ENCODE measurements at regions not wholly inside any gene's neighbourhood (a gene's known extent, or its start where the extent isn't known, plus 50 kb on each side); places are given as distances from the start of the nearest gene placed in this dataset.

- ATAC-seq: no peak
- DNase-seq (ENCODE audit: low spot score): no peak
- intact Hi-C loops (cut with DNase I): no loop called here
These were observed 64.5 kb downstream of the COPS8 start for GRCh38 chr2:237150186-237150585.

DNA sequence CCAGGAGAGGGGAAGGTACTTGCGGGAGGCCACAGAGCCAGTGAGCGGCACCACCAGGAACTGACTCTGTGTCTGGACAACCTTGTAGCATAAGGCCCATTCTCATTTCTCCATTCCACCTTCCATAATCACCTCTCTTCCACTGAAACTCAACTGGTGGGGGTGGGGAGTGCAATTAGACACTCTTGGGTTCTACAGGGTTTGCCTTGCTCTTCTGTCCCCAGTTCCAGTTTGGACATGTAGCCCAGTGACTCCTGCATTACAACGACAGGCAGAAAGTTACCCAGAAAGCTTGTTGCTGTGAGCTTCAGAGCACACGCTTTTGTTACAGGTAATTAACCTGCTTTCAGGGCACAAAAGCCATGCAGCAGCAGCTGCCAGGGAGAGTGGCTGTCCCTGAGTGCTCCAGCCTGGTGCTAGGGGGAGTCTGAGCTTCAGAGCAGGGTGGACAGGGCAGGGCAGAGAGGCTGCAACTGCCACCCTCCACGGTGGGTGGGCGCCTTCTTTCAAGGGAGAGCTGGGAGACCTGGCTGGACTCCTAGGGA is 65.2 kb downstream of the COPS8 start:
- no peak for ATAC-seq
- no peak for DNase-seq (ENCODE audit: low spot score)
- intact Hi-C loops (cut with DNase I): no loop called here

DNA sequence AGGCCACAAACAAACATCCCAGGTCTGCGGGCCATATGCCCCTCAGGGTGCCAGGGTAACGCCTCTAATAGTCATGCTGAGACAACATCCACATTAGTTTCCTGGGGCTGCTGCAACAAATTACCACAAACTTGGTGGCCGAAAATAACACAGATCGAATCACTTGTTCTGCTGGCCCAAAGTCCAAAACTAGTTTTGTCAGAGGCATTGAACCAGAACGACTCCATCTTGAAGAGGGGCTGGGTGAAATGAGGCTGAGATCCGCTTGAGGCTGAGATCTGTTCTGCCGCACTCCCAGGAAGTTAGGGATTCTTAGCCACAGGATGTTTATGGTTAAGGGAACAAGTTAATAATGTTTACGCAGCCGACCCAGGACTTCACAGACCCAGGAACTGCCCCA is 66.7 kb downstream of the COPS8 start:
- intact Hi-C loops (cut with DNase I): no loop called here
- no peak for ATAC-seq
- DNase-seq (ENCODE audit: low spot score): no peak

GRCh38 chr2:237153181-237153580 is 67.5 kb downstream of the COPS8 start:
- intact Hi-C loops (cut with DNase I): no loop called here
- ATAC-seq: no peak

DNA sequence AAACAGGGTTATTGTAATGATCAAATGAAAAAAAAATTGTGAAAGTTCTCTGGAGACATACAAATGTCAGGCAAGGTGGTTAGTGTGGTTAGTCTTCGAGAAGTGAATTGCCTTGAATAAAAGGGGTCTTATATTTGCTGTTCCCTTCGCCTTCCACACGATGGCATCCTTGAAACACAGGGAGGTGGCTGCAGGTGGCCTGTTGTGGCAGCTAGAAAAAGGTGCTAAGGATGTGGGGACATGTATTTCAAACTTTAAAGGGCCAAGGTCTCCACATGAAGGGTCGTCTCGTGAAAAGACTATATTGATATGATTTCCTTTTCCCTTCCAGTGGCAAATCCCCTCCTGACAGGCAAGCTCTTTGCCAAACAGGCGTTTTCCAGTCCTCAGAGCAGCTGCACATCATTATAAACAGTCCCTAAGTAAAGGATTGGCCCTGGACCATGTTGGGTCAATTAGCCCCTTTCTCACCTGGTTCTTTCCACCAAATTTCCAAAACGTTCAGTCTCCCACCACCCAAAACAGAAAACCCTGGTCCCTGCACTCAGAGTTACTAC is 68.5 kb downstream of the COPS8 start:
- no peak for DNase-seq (ENCODE audit: low spot score)
- intact Hi-C loops (cut with DNase I): no loop called here
- peak; percentile 38 for ATAC-seq

More at GRCh38 chr2:237153181-237153580, 67.5 kb downstream of the COPS8 start:
- DNase-seq (ENCODE audit: low spot score): no peak

DNA sequence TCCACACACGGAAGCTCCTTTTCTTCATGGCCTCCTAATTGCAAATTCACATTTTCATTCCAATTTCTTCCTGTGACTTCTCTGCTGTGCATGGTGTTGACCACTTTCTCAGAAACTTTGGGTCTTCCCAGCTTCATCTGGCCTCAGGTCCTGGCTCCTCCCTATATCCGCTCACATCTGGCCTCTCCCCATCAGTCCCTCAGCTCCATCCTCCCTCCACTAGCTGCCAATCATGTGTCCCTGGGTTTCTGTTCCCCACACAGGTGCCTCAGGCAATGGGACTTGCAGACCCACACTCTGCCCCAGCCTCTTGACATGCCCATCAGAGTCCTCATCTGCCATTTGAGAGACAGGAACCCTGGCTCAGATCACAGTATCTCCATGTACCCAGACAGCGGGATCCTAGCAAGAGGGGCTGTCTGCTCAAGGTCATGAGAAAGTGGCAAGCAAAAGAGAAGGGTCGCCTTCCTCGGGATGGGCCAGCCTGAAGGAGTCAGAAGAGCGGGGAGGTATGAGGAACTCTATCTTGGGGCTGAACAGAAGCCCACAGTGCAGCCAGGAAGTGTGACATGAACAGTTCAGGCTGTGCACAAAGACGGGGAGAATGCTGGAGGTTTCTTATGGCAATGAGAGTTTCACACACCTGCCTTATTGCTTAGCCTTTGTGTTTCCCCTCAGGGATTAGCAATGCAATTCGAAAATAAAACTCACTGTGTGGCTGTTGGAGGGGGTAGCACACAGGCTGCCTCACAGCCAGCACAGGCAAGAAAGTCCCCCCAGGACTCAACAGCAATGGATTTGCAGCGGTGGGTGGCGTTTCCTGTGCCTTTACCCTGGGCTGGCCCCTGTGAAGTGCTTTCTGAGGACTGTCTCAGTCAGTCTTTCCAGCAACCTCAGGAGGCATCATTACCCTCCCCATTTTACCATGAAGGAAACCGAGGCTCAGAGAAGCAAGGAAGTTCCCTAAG is 69.5 kb downstream of the COPS8 start:
- no peak for ATAC-seq
- no peak for DNase-seq (ENCODE audit: low spot score)
- intact Hi-C loops (cut with DNase I): no loop called here

DNA sequence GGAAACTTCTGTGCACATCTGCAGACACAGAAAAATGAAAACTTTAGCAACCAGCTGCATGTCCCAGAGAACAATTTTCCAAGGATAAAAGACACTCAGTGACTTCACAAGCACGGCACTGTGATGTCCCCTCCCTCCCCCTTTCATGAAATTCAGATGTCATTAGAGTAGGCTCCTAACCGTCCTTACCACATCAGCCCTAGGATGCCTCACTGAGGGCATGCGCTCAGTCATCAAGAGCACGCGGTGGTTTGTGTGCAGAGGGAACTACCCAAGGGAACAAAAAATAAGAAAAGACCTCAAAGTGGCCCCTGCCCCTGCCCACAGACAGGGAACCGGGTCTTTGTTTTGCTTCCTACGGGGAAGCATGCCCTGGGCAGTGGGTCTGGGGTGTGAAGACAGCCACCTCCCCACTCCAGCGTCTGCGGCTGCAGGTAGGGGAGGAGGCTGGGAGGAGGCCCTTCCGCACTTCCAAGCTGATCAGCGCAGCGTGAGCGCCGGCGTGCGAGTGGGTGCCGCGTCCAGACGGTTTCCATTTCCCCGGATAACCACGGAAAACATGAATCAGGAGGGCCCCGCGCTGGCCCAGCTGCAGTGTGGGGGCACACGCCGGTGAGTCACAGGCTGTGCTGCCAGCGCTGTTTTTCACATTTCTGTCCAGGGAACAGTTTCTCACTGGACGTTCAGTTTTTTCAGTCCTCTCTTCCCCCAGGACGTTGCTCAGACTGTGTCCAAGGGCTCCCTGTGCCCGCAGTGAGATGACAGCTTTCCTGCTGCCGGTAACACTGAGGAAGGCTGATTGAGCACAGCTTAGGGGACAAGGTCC is 70.6 kb downstream of the COPS8 start:
- intact Hi-C loops (cut with DNase I): no loop called here
- DNase-seq (ENCODE audit: low spot score) (peak; percentile 73), ATAC-seq (peak; percentile 74)

DNA sequence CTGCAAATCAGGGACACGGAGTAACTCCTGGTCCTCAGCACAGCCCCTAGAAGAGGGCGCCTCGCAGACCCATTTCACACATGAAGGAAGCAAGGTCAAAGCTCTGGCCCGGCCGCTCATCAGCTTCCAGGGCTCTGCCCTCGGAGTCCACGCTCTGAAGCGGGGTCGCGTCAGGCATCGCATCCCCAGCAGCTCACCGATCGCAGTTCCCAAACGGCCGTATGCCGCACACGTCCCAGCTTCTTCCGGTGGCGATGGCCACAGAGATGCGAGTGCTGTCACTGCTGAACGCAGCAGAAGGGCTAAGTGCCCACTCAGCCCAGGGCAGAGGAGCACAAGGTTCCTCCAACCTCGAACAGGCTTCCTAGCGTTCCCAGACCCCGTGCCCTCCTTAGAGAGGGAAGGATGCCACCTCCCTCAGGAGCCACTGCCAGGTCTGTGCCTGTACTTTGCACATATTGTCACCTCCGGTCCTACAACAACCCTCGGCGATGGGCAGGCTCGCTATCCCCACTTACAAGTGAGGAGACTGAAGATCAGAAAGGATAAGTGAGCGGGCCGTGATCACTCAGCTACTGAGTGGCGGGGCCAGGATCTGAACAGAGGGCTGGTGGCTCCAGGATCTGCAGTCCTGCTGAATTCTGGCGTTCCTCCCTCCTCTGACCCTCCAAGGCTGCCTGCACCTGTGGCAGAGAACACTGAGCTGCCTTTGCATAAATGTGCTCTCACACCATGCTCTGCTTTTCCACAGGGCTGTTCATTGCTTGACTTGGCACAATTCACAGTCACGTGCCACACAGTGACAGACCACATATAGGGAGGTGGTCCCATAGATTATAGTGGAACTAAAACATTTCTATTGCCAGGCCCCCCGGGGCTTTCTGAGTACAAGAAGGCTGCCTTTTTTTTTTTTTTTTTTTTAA is 71.4 kb downstream of the COPS8 start:
- intact Hi-C loops (cut with DNase I): no loop called here
- DNase-seq (ENCODE audit: low spot score) (no peak), ATAC-seq (no peak)

DNA sequence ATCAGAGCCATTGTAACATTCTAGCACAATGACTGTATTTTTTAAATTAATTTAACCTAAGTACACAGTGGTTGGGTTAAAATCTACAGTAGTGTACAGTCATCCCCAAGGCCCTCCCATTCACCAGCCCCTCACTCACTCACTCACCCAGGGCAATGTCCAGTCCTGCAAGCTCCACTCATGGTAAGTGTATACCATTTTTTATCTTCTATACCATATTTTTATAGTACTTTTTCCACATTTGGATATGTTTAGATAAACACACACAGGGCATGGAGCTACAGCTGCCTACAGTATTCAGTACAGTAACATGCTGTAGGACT is 72.1 kb downstream of the COPS8 start:
- no peak for ATAC-seq
- intact Hi-C loops (cut with DNase I): no loop called here
- DNase-seq (ENCODE audit: low spot score): no peak

DNA sequence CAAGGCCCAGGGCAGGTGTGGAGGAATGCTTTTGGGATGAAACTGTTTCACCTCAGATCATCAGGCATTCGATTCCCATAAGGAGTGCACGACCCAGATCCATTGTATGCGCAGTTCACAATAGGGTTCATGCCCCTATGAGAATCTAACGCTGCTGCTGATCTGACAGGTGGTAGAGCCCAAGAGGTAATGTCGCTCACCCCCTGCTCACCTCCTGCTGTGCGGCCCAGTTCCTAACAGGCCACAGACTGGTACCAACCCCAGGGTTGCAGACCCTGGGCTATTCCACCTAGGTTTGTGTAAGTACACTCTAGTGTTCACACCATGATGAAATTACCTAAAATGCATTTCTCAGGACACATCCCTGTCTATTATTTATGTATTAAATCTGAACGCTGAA is 72.5 kb downstream of the COPS8 start:
- intact Hi-C loops (cut with DNase I): no loop called here
- ATAC-seq (no peak), DNase-seq (ENCODE audit: low spot score) (no peak)

- intact Hi-C loops (cut with DNase I): no loop called here
- no peak for ATAC-seq
These were observed 73.6 kb downstream of the COPS8 start for GRCh38 chr2:237159006-237159911.

DNA sequence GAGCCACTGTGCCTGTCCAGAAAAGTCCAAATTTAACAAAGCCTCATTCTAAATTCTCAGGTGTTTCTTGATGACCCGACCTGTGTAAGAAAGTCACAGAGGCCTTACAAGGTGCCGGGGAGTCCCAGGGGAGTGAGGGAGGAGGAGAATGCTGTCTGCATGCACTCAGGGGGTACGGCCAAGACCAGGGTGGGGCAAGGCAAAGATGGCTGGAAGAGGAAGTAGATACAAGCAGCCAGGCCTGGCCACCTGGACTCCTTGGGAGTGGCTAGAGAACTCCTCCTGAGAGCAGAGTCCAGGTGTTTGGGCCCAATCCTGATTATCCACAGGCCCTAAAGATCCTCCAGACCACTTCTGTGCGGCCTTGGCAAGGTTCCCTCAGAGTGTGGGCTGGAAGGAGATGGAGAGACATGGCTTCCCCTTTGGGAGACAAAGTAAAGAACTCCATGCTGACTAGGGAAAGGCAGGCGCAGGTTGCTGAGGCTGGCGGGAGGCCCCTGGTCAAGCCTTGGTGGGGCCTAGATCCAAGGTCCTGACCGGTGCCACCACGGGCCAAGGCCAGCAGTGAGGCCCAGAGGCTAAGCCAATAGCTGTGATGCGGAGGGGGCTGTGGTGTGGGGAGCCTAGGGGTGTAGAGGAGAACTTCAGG is 74.7 kb downstream of the COPS8 start:
- DNase-seq (ENCODE audit: low spot score) (no peak), ATAC-seq (no peak)
- intact Hi-C loops (cut with DNase I): no loop called here

More at GRCh38 chr2:237159006-237159911, 73.6 kb downstream of the COPS8 start:
- DNase-seq (ENCODE audit: low spot score): no peak

GRCh38 chr2:237161189-237161588 is 75.5 kb downstream of the COPS8 start:
- DNase-seq (ENCODE audit: low spot score) (no peak), ATAC-seq (peak; percentile 90)
- intact Hi-C loops (cut with DNase I): no loop called here

DNA sequence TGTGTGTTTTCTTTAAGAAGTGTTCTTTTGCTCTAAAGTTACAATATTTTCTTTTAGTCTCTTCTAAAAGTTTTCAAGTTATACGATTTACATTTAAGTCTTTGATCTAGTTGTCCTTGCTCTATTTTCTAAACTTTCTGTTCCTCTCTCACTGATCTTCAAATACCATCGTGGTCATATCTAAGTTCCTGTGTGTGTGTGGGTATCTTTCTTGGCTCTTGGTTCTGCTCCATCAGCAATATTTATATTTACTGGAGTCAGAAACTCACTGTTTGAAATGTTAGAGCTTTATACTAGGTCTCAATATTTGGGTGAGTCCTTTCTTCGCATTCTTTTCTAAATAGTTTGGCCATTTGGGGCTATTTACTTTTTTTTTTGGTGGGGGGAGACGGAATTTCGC is 77.3 kb downstream of the COPS8 start:
- no peak for DNase-seq (ENCODE audit: low spot score)
- intact Hi-C loops (cut with DNase I): no loop called here

GRCh38 chr2:237164474-237165042 is 78.9 kb downstream of the COPS8 start:
- no peak for DNase-seq (ENCODE audit: low spot score)
- intact Hi-C loops (cut with DNase I): no loop called here
- no peak for ATAC-seq

More for the DNA sequence above, 77.3 kb downstream of the COPS8 start:
- ATAC-seq: no peak

- ATAC-seq: no peak
- DNase-seq (ENCODE audit: low spot score): no peak
- intact Hi-C loops (cut with DNase I): no loop called here
These were observed 80.0 kb downstream of the COPS8 start for GRCh38 chr2:237165405-237166276.

All from sciatic nerve (tissue), 2 donors.